Activated CD8-positive, alpha-beta T cell treated with anti-CD3 and anti-CD28 coated beads, Interleukin-2, amount 10 ng/mL, durations not matched to agents 7 days and 5 days (primary cell): ENCODE measurements at regions not wholly inside any gene's neighbourhood (a gene's known extent, or its start where the extent isn't known, plus 50 kb on each side); places are given as distances from the start of the nearest gene placed in this dataset.
"Not testable (repeated sequence)": the region's sequence is repeated elsewhere in the genome, so short reads cannot be mapped to it uniquely, and the experiment has no call there.

Experiments
- ATAC-seq: fragments of 150-1000 bp; cut with Tn5 transposase; one replicate; pipeline ENCODE4 v1.10.0; 2021; ENCODE audit warnings: moderate library complexity
- CTCF ChIA-PET: fragments of 350-600 bp; sonication (Branson Sonifier 250); formaldehyde crosslinking; loops from one replicate; lab custom pipeline; 2021; ENCODE audit warnings: antibody characterized with exemption; lab: Charles Lee
- POLR2A ChIA-PET: fragments of 350-600 bp; sonication (Branson Sonifier 250); formaldehyde crosslinking; loops from one replicate; lab custom pipeline; 2021; ENCODE audit warnings: antibody characterized with exemption; lab: Charles Lee
- DNase-seq: peaks from one replicate; pipeline ENCODE4 v3.0.0-alpha.2; 2020
- H3K27ac Mint-ChIP-seq: one replicate; pipeline ENCODE4 v1.8.0; 2021; ENCODE audit warnings: mild to moderate bottlenecking, mixed read lengths
- H3K27me3 Mint-ChIP-seq: one replicate; pipeline ENCODE4 v1.8.0; 2021; ENCODE audit warnings: low read depth, mixed read lengths
- H3K36me3 Mint-ChIP-seq: one replicate; pipeline ENCODE4 v1.8.0; 2021; ENCODE audit warnings: low read depth, mixed read lengths
- H3K4me1 Mint-ChIP-seq: one replicate; pipeline ENCODE4 v1.8.0; 2021; ENCODE audit warnings: low read depth, mixed read lengths
- H3K4me3 Mint-ChIP-seq: one replicate; pipeline ENCODE4 v1.8.0; 2021; ENCODE audit warnings: mild to moderate bottlenecking, mixed read lengths
- H3K9me3 Mint-ChIP-seq: one replicate; pipeline ENCODE4 v1.8.0; 2022; ENCODE audit warnings: mixed read lengths; ENCODE audit not compliant: insufficient read depth

- no peak for DNase-seq
- Mint-ChIP-seq H3K36me3 (no peaks in the 10 kb centered on the region), H3K4me1 (peaks cover 13% of the 10 kb centered on the region), H3K9me3 (no peaks in the 10 kb centered on the region), H3K4me3 (no peak overlapping the region), H3K27ac (no peak overlapping the region), H3K27me3 (peaks cover 28% of the 10 kb centered on the region)
- CTCF ChIA-PET = no interaction called here
- POLR2A ChIA-PET = no interaction called here
- ATAC-seq = no peak
Observed at GRCh38 chr13:24563087-24563486, 50.5 kb upstream of the PARP4 start.

GRCh38 chr13:24563971-24564370 is 51.4 kb upstream of the PARP4 start:
- POLR2A ChIA-PET, H3K4me3 Mint-ChIP-seq, ATAC-seq, H3K36me3 Mint-ChIP-seq, H3K27ac Mint-ChIP-seq, CTCF ChIA-PET, H3K9me3 Mint-ChIP-seq, DNase-seq: not testable (repeated sequence)
- H3K4me1 Mint-ChIP-seq = peaks cover 13% of the 10 kb centered on the region
- peaks cover 20% of the 10 kb centered on the region for H3K27me3 Mint-ChIP-seq

DNA sequence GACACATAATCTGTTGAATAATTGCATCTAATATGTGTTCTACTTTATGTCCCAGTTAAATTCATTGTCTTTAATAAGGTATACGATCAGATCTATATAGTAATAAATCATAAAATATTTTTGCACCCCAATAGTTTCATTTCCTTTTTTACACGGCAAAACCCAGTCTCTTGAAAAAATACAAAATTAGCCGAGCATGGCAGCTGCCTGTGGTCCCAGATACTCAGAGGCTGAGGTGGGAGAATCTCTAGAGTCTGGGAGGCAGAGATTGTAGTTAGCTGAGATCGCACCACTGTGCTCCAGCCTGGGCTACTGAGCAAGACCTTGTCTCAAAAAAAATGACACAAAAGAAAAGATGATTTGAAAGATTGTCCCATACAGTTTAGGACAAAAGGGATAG is 52.3 kb upstream of the PARP4 start:
- Mint-ChIP-seq H3K27me3 (peaks cover 16% of the 10 kb centered on the region), H3K36me3 (no peaks in the 10 kb centered on the region), H3K4me3 (no peak overlapping the region), H3K27ac (no peak overlapping the region), H3K9me3 (no peaks in the 10 kb centered on the region), H3K4me1 (peaks cover 5% of the 10 kb centered on the region)
- ChIA-PET CTCF (no interaction called here), POLR2A (no interaction called here)
- DNase-seq = no peak
- no peak for ATAC-seq

DNA sequence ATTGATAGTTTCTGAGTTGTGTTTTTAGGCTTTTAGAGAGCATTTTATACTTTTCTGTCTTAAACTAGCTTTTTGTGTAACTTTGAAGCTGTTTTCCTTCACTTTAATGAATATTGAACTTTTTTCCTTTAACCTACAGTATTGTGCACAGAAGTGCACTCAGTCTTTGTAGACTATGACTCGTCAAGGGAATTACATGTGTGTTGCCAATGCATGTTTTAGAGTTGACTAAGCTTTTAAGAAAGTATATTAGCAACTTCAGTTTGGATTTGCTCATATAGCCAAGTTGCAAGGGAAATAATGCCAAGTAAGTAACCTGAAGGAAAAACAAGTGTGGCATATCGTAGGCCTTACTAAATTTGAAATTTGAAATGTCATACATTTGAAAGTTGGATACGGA is 55.0 kb upstream of the PARP4 start:
- POLR2A ChIA-PET, H3K9me3 Mint-ChIP-seq, H3K4me1 Mint-ChIP-seq, CTCF ChIA-PET, H3K36me3 Mint-ChIP-seq, ATAC-seq, DNase-seq, H3K27ac Mint-ChIP-seq, H3K4me3 Mint-ChIP-seq: not testable (repeated sequence)
- H3K27me3 Mint-ChIP-seq = peaks cover 20% of the 10 kb centered on the region

DNA sequence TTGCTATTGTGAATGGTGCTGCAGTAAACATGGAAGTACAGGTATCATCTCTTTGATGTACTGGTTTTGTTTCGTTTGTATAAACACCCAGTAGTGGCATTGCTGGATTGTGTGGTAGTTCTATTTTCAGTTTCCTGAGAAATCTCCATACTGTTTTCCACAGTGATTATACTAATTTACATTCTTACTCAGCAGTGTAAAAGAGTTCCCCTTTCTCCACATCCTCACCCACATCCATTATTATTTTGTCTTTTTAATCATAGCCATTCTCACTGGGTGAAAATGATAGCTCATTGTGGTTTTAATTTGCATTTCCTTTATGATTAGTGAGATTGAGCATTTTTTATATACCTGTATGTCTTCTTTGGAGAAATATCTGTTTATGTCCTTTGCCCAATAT is 62.3 kb upstream of the PARP4 start:
- no peak overlapping the region for H3K27ac Mint-ChIP-seq
- no peaks in the 10 kb centered on the region for H3K9me3 Mint-ChIP-seq
- ATAC-seq (no peak), DNase-seq (no peak)
- POLR2A ChIA-PET = no interaction called here
- no peaks in the 10 kb centered on the region for H3K36me3 Mint-ChIP-seq
- H3K27me3 Mint-ChIP-seq = peaks cover 3% of the 10 kb centered on the region
- CTCF ChIA-PET = no interaction called here
- H3K4me3 Mint-ChIP-seq = no peak overlapping the region
- H3K4me1 Mint-ChIP-seq = peaks cover 6% of the 10 kb centered on the region

DNA sequence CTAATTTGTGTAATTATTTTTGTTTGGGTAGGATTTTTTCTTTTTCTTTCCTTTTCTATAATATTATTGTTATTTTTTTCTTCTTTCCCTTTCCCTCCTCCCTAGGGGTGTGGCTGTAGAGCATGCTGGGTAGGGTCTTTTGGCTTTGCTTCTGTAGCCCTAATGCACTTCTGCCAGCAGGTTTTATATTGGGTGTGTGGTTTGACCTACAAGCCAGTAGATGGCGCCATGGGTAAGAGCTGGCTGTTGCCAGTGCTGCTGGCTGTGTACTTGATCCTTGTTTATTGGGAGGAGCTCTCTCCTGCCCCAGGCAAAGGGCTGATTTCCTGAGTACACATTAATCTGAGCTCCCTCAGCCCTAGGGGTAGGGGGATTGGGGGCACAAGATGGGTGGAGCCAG is 67.7 kb upstream of the PARP4 start:
- H3K27me3 Mint-ChIP-seq, H3K27ac Mint-ChIP-seq, H3K36me3 Mint-ChIP-seq, POLR2A ChIA-PET, ATAC-seq, H3K4me3 Mint-ChIP-seq, H3K9me3 Mint-ChIP-seq: not testable (repeated sequence)
- H3K4me1 Mint-ChIP-seq = peaks cover 10% of the 10 kb centered on the region
- peak; percentile 25 for DNase-seq
- CTCF ChIA-PET = interaction anchor here (0.7 to 3.7 kb wide), 17 partner anchors 17 to 149 kb away, joined by 3 to 21 read pairs (median 3); no protein-coding TSS in a partner anchor

DNA sequence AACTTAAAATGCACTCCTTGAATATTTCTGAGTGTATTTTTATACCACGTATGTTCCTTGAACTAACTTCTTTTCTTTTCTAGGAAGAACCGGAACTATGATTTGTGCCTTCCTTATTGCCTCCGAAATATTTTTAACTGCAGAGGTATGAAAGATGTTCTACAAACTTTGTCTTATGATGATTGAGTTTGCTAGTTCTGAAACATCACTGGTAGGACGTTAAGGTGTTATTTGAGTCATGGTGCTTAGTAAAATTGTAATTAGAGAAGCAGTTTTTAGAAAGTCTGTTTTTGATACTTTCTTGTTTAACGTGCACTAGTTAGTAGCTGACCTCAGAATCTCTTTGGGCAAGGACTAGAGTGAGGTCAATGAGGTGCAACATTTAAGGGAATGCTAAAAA is 69.0 kb upstream of the PARP4 start:
- H3K4me3 Mint-ChIP-seq, H3K27me3 Mint-ChIP-seq, POLR2A ChIA-PET, DNase-seq, H3K9me3 Mint-ChIP-seq, H3K36me3 Mint-ChIP-seq, H3K4me1 Mint-ChIP-seq, ATAC-seq: not testable (repeated sequence)
- H3K27ac Mint-ChIP-seq = peak overlapping the region; percentile 12
- CTCF ChIA-PET = interaction anchor here (1.3 to 3.7 kb wide), 6 partner anchors 37 to 145 kb away, joined by 3 to 21 read pairs (median 4); no protein-coding TSS in a partner anchor

GRCh38 chr13:24591697-24592096 is 79.1 kb upstream of the PARP4 start:
- H3K36me3 Mint-ChIP-seq, H3K4me1 Mint-ChIP-seq, H3K27me3 Mint-ChIP-seq, CTCF ChIA-PET, ATAC-seq, POLR2A ChIA-PET, H3K4me3 Mint-ChIP-seq, DNase-seq, H3K27ac Mint-ChIP-seq, H3K9me3 Mint-ChIP-seq: not testable (repeated sequence)

- not testable (repeated sequence) for DNase-seq, H3K27me3 Mint-ChIP-seq, ATAC-seq, H3K4me3 Mint-ChIP-seq, H3K9me3 Mint-ChIP-seq, H3K27ac Mint-ChIP-seq, H3K36me3 Mint-ChIP-seq
- ChIA-PET CTCF (interaction anchor here (0.6 to 2.4 kb wide), 4 partner anchors 8 to 85 kb away, joined by 3 to 7 read pairs (median 3); no protein-coding TSS in a partner anchor), POLR2A (interaction anchor here (0.7 kb wide), 1 partner anchor 333 kb away, joined by 4 read pairs; no protein-coding TSS in a partner anchor)
- H3K4me1 Mint-ChIP-seq = peaks cover 28% of the 10 kb centered on the region
Observed at GRCh38 chr13:24597906-24598670, 82.1 kb upstream of the ATP12A start.

GRCh38 chr13:24599019-24599791 is 81.0 kb upstream of the ATP12A start:
- H3K4me3 Mint-ChIP-seq, ATAC-seq, H3K27me3 Mint-ChIP-seq, POLR2A ChIA-PET, CTCF ChIA-PET, DNase-seq: not testable (repeated sequence)
- Mint-ChIP-seq H3K4me1 (peaks cover 28% of the 10 kb centered on the region), H3K27ac (peak overlapping the region; percentile 7), H3K36me3 (peaks cover 17% of the 10 kb centered on the region), H3K9me3 (peaks cover 13% of the 10 kb centered on the region)

DNA sequence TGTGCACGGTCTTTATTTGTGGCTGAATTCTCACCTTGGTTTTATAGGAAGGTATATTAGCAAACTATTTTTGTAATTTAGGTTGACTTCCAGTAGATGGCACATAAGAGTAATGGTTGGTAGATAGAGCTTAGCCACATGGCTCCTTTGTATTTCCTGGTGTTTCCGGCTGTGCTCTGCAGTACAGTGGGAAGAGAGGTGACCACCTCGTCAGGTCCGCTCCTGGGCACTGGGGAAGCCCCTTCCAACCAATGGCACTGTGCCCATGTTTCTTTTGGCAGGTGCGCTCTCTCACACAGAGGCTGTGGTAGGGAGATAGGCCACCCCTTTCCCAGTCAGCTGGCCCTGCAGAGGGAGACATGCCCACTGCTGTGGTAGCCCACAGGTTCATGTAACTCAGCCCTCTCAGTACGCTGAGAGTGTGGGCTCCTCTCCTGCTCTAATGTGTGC is 74.3 kb upstream of the ATP12A start:
- CTCF ChIA-PET = interaction anchor here (0.7 to 3.3 kb wide), 22 partner anchors 9 to 584 kb away, joined by 3 to 31 read pairs (median 5); no protein-coding TSS in a partner anchor
- Mint-ChIP-seq H3K27me3 (no peaks in the 10 kb centered on the region), H3K4me1 (peaks cover 14% of the 10 kb centered on the region), H3K27ac (peak overlapping the region; percentile 41), H3K4me3 (no peak overlapping the region), H3K36me3 (peaks cover 17% of the 10 kb centered on the region), H3K9me3 (peaks cover 13% of the 10 kb centered on the region)
- ATAC-seq (peak; percentile 65), DNase-seq (no peak)
- POLR2A ChIA-PET = interaction anchor here (0.5 to 2.6 kb wide), 4 partner anchors 12 to 317 kb away, joined by 3 to 9 read pairs (median 3); a partner anchor contains a TSS
